CD4-positive, alpha-beta memory T cell (primary cell): ENCODE measurements at regions not wholly inside any gene's neighbourhood (a gene's known extent, or its start where the extent isn't known, plus 50 kb on each side); places are given as distances from the start of the nearest gene placed in this dataset.
A peak's percentile ranks its signal among the peaks of the same experiment; 100 is the strongest.

Source experiments
- CTCF ChIA-PET: fragments of 350-600 bp; sonication (Branson Sonifier 250); formaldehyde crosslinking; loops from one replicate; lab custom pipeline; 2021; ENCODE audit warnings: inconsistent platforms; ENCODE audit not compliant: partially characterized antibody; lab: Charles Lee
- POLR2A ChIA-PET: fragments of 350-600 bp; sonication (Branson Sonifier 250); formaldehyde crosslinking; loops from one replicate; lab custom pipeline; 2021; ENCODE audit not compliant: partially characterized antibody; lab: Charles Lee
- DNase-seq, 5 donors: peaks; one replicate each; pipeline versions ENCODE4 v3.0.0 to v3.0.0-alpha.2; 2020 to 2022; ENCODE audit warnings: mixed read lengths in 1 of 5
- H3K27ac ChIP-seq: one replicate; pipeline ENCODE4 v1.7.0; 2013; ENCODE audit warnings: low read depth, low read length
- H3K27me3 ChIP-seq: 2 replicates; pipeline ENCODE4 v1.7.0; 2013; ENCODE audit warnings: mild to moderate bottlenecking, low read length, moderate library complexity; ENCODE audit not compliant: insufficient read depth
- H3K36me3 ChIP-seq: 2 replicates; pipeline ENCODE4 v1.7.0; 2013; ENCODE audit warnings: mild to moderate bottlenecking, low read length, moderate library complexity; ENCODE audit not compliant: insufficient read depth
- H3K4me1 ChIP-seq: 2 replicates; pipeline ENCODE4 v1.7.0; 2013; ENCODE audit warnings: mild to moderate bottlenecking, low read length, moderate library complexity; ENCODE audit not compliant: insufficient read depth
- H3K4me3 ChIP-seq, 2 donors: one replicate each; pipeline ENCODE4 v1.7.0; 2013; ENCODE audit warnings: low read length in 2 of 2, mild to moderate bottlenecking in 1 of 2
- H3K9me3 ChIP-seq, 2 donors: one replicate each; pipeline ENCODE4 v1.7.0; 2013; ENCODE audit warnings: low read length in 2 of 2, control low read depth in 1 of 2; ENCODE audit not compliant: control insufficient read depth in 1 of 2
- H3K27ac Mint-ChIP-seq, 7 donors: one replicate each; pipeline ENCODE4 v1.8.0; 2020 to 2021; ENCODE audit warnings: mixed read lengths in 7 of 7, mild to moderate bottlenecking in 6 of 7, inconsistent platforms in 3 of 7, moderate library complexity in 3 of 7
- H3K27me3 Mint-ChIP-seq, 2 donors: one replicate each; pipeline ENCODE4 v1.8.0; 2020 to 2021; ENCODE audit warnings: mixed read lengths in 2 of 2
- H3K36me3 Mint-ChIP-seq, 2 donors: one replicate each; pipeline ENCODE4 v1.8.0; 2020 to 2021; ENCODE audit warnings: mixed read lengths in 2 of 2, inconsistent platforms in 1 of 2, mild to moderate bottlenecking in 1 of 2
- H3K4me1 Mint-ChIP-seq, 4 donors: one replicate each; pipeline ENCODE4 v1.8.0; 2020 to 2021; ENCODE audit warnings: mixed read lengths in 4 of 4, mild to moderate bottlenecking in 1 of 4
- H3K4me3 Mint-ChIP-seq, 8 donors: one replicate each; pipeline ENCODE4 v1.8.0; 2020 to 2021; ENCODE audit warnings: mixed read lengths in 8 of 8, mild to moderate bottlenecking in 7 of 8, moderate library complexity in 6 of 8, inconsistent platforms in 3 of 8
- H3K9me3 Mint-ChIP-seq, 8 donors: one replicate each; pipeline ENCODE4 v1.8.0; 2020 to 2021; ENCODE audit warnings: mixed read lengths in 8 of 8, mild to moderate bottlenecking in 5 of 8, inconsistent platforms in 3 of 8, moderate library complexity in 1 of 8
- intact Hi-C: fragments of 100-400 bp; cut with micrococcal nuclease; formaldehyde crosslinking; loops from one replicate; pipeline ENCODE4 v1.15.1; 2023

DNA sequence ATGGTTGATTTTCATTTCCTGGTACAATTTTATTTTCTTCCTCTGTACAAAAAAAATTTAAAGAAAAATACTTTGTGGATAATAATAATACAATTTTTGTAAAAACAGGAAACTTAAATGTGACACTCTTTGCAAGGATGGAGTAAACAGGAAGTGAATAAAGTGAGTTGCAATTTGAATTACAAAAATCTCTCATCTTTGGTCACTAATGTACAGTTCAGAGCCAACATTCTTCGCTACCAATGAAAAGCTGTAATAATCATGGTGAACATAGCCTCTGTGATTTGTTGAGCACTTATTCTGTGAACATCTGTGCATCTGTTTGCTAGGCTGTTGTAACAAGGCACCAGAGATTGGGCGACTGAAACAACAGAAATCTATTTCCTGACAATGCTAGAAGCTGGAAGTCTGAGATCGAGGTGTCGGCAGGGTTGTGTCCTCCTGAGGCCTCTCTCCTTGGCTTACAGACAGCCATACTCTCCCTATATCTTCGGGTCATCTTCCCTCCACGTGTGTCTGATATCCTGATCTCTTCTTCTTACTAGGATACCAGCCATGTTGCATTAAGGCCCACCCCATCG lies 295.3 kb upstream of the KLF6 start:
- Mint-ChIP-seq H3K36me3 (no peaks in the 10 kb centered on the region), H3K4me1 (peaks cover 51 to 73% (median 64%) of the 10 kb centered on the region in 4 donors), H3K27me3 (no peaks in the 10 kb centered on the region), H3K4me3 (peak overlapping the region; percentile 2 to 75 (median 58)), H3K27ac (peak overlapping the region; percentile 83 to 93 (median 91)), H3K9me3 (no peaks in the 10 kb centered on the region)
- peak overlapping the region; percentile 23 for H3K27ac ChIP-seq
- H3K4me1 ChIP-seq, result peaks cover 75% of the 10 kb centered on the region
- H3K36me3 ChIP-seq, result no peaks in the 10 kb centered on the region
- ChIA-PET POLR2A (interaction anchor here (0.5 to 4.6 kb wide), 22 partner anchors 9 to 609 kb away, joined by 3 to 51 read pairs (median 4); partner anchors contain the start of gene KLF6), CTCF (interaction anchor here (1.3 kb wide), 1 partner anchor 20 kb away, joined by 3 read pairs; no protein-coding TSS in a partner anchor)
- H3K9me3 ChIP-seq, result no peaks in the 10 kb centered on the region
- intact Hi-C loops, result loop anchor here (5.0 kb wide), 1 partner anchor 52 kb away; no protein-coding TSS in a partner anchor
- DNase-seq, result peak in 3 of 5 donors; percentile 12 to 24 (median 15)
- no peak overlapping the region for H3K4me3 ChIP-seq
- H3K27me3 ChIP-seq, result no peaks in the 10 kb centered on the region

DNA sequence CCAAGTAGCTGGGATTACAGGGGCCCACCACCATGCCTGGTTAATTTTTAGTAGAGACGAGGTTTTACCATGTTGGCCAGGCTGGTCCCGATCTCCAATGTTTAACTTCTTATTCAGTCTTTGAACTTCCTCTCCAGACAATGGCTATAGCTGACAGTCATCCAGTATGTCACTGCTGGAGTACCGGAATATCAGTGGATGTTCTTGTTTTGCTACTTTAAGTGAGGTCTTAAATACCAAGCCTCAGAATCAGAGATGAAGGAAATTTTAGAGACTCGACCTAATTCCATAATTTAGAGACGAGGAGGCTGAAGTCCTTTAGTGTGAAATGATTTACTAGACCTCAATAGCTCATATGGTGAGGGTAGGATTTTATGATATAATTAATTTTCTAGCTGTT lies 294.8 kb upstream of the KLF6 start:
- no peak overlapping the region for H3K4me3 ChIP-seq

DNA sequence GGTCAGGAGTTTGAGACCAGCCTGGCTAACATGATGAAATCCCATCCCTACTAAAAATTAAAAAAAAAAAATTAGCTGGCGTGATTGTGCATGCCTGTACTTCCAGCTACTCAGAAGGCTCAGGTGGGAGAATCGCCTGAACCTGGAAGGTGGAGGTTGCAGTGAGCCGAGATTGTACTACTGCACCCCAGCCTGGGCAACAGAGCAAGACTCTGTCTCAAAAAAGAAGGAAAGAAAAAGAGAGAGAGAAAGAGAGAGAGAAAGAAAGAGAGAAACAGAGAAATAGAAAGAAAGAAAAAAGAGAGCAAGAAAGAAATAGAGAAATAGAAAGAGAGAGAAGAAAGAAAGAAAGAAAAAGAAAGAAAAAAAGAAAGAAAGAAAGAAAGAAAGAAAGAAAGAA lies 292.8 kb upstream of the KLF6 start:
- Histone ChIP-seq H3K4me1 (peaks cover 88% of the 10 kb centered on the region), H3K4me3 (no peak overlapping the region), H3K36me3 (no peaks in the 10 kb centered on the region), H3K27ac (no peak overlapping the region), H3K9me3 (no peaks in the 10 kb centered on the region), H3K27me3 (no peaks in the 10 kb centered on the region)
- peak overlapping the region in 3 of 8 donors; percentile 25 to 65 (median 60) for H3K4me3 Mint-ChIP-seq
- peaks cover 0 to under 1% of the 10 kb centered on the region in 2 donors for H3K27me3 Mint-ChIP-seq
- peak overlapping the region in 6 of 7 donors; percentile 74 to 90 (median 82) for H3K27ac Mint-ChIP-seq
- H3K4me1 Mint-ChIP-seq, result peaks cover 61 to 87% (median 74%) of the 10 kb centered on the region in 4 donors
- H3K36me3 Mint-ChIP-seq, result no peaks in the 10 kb centered on the region
- no peaks in the 10 kb centered on the region for H3K9me3 Mint-ChIP-seq
- no peak for DNase-seq
- ChIA-PET POLR2A (interaction anchor here (1.0 to 1.7 kb wide), 4 partner anchors 103 to 294 kb away, joined by 3 to 5 read pairs (median 4); partner anchors contain the start of gene KLF6), CTCF (no interaction called here)
- intact Hi-C loops, result no loop called here

More for the DNA sequence above, 294.8 kb upstream of the KLF6 start:
- POLR2A ChIA-PET, result interaction anchor here (0.8 to 4.6 kb wide), 20 partner anchors 8 to 322 kb away, joined by 3 to 51 read pairs (median 4); partner anchors contain the start of gene KLF6
- no peak for DNase-seq
- Histone ChIP-seq H3K27ac (peak overlapping the region; percentile 10), H3K4me1 (peaks cover 80% of the 10 kb centered on the region), H3K36me3 (no peaks in the 10 kb centered on the region), H3K27me3 (no peaks in the 10 kb centered on the region), H3K9me3 (no peaks in the 10 kb centered on the region)
- Mint-ChIP-seq H3K4me1 (peaks cover 56 to 78% (median 69%) of the 10 kb centered on the region in 4 donors), H3K9me3 (no peaks in the 10 kb centered on the region), H3K4me3 (peak overlapping the region in 7 of 8 donors; percentile 6 to 72 (median 58)), H3K36me3 (no peaks in the 10 kb centered on the region), H3K27ac (peak overlapping the region; percentile 83 to 93 (median 91)), H3K27me3 (no peaks in the 10 kb centered on the region)
- CTCF ChIA-PET, result interaction anchor here (1.3 kb wide), 1 partner anchor 20 kb away, joined by 3 read pairs; no protein-coding TSS in a partner anchor
- intact Hi-C loops, result loop anchor here (5.0 kb wide), 1 partner anchor 52 kb away; no protein-coding TSS in a partner anchor

DNA sequence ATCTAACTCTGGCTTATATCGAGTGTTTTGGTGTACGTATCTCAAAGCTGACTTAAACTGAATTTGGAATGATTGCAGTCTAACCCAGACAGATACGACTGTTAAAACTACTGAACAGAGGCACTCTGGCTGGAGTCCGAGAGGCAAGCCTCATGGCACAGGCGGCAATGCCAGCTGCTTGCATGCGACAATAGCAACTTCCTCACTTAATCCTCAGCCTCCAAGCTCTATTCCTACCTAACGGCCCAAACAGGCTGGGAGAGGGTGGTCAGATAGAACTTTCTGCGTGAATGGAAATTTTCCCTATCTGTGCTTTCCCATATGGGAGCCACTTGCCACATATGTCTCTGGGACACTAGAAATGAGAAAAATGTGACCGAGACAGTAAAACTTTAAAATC lies 292.0 kb upstream of the KLF6 start:
- H3K4me1 ChIP-seq, result peaks cover 82% of the 10 kb centered on the region
- POLR2A ChIA-PET, result interaction anchor here (0.6 to 1.7 kb wide), 4 partner anchors 17 to 292 kb away, joined by 3 to 5 read pairs (median 3); partner anchors contain the start of gene KLF6
- intact Hi-C loops, result no loop called here

DNA sequence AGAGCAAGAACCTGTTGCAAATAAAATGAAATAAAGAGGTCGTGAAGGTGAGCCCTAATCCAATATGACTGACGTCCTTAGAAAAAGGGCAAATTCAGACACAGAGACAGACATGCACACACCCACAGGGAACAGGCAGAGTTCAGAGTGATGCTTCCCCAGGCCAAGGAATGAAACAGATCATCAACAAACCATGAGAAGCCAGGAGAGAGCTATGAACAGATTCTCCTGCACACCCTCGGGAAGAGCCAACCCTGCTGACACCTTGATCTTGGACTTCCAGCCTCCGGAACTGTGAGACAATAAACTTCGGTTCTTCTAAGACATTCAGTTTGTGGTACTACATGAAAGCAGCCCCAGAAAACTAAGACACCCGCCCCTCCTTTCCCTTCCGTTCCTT lies 290.4 kb upstream of the KLF6 start:
- H3K27me3 ChIP-seq, result no peaks in the 10 kb centered on the region
- intact Hi-C loops, result no loop called here
- POLR2A ChIA-PET, result interaction anchor here (0.8 to 3.5 kb wide), 14 partner anchors 8 to 292 kb away, joined by 3 to 50 read pairs (median 4); partner anchors contain the start of gene KLF6
- no peaks in the 10 kb centered on the region for H3K36me3 ChIP-seq
- no peaks in the 10 kb centered on the region for H3K36me3 Mint-ChIP-seq
- no peak overlapping the region for H3K27ac ChIP-seq
- no peak overlapping the region for H3K4me3 ChIP-seq
- H3K4me1 Mint-ChIP-seq, result peaks cover 46 to 70% (median 58%) of the 10 kb centered on the region in 4 donors
- peaks cover 68% of the 10 kb centered on the region for H3K4me1 ChIP-seq
- no peaks in the 10 kb centered on the region for H3K9me3 Mint-ChIP-seq
- CTCF ChIA-PET, result interaction anchor here (0.9 to 1.9 kb wide), 4 partner anchors 15 to 264 kb away, joined by 3 to 6 read pairs (median 4); no protein-coding TSS in a partner anchor
- H3K4me3 Mint-ChIP-seq, result peak overlapping the region; percentile 76 to 91 (median 85)
- H3K27me3 Mint-ChIP-seq, result peaks cover 0 to 2% of the 10 kb centered on the region in 2 donors
- H3K27ac Mint-ChIP-seq, result peak overlapping the region; percentile 87 to 97 (median 93)
- no peaks in the 10 kb centered on the region for H3K9me3 ChIP-seq
- DNase-seq, result no peak

More for the DNA sequence above, 292.0 kb upstream of the KLF6 start:
- Mint-ChIP-seq H3K4me3 (peak overlapping the region in 6 of 8 donors; percentile 26 to 60 (median 44)), H3K4me1 (peaks cover 57 to 84% (median 71%) of the 10 kb centered on the region in 4 donors), H3K9me3 (no peaks in the 10 kb centered on the region), H3K27me3 (peaks cover 0 to 2% of the 10 kb centered on the region in 2 donors), H3K36me3 (no peaks in the 10 kb centered on the region), H3K27ac (peak overlapping the region in 6 of 7 donors; percentile 78 to 91 (median 86))
- Histone ChIP-seq H3K36me3 (no peaks in the 10 kb centered on the region), H3K9me3 (no peaks in the 10 kb centered on the region), H3K4me3 (no peak overlapping the region), H3K27me3 (no peaks in the 10 kb centered on the region), H3K27ac (no peak overlapping the region)
- CTCF ChIA-PET, result no interaction called here
- no peak for DNase-seq

DNA sequence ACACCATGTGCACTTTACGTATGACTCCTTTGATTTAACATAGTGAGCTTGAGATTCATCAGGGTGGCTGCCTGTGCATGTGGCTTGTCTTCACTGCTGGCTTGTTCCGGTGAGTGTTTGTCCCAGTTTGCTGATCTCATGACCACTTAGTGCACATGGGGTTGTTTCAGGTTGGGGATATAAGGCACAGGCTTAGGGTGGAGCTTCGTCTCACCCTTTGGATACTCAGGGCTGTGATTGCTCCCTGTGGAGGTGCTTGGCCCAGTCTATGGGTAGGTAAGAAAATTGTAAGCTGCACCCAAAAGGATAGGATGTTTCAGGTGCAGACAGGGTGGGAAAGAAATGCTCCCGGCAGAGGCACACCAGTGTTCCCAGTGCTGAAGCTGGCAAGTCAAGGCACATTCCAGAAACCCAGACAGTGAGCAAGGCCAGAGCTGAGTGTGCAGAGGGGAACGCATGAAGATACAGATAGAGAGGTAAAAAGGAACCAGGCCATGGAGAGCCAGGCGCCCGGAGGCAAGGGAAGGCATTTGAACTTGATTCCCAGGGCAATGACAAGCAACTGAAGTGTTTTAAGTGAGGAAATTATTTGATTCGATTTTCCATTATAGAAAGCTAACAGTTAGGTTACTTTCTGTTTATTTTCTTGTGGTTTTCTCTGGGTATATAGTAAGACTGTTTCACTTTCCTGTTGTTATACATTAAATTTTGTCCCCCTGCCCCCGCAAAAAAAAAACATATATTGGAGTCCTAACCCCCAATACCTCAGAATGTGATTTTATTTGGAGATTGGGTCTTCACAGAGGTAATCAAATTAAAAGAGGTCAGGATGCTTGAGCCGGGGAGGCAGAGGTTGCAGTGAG lies 289.8 kb upstream of the KLF6 start:
- Histone ChIP-seq H3K36me3 (no peaks in the 10 kb centered on the region), H3K27me3 (no peaks in the 10 kb centered on the region), H3K9me3 (no peaks in the 10 kb centered on the region), H3K4me3 (peak overlapping the region in 1 of 2 donors; percentile 9), H3K4me1 (peaks cover 63% of the 10 kb centered on the region), H3K27ac (peak overlapping the region; percentile 23)
- Mint-ChIP-seq H3K4me1 (peaks cover 41 to 63% (median 52%) of the 10 kb centered on the region in 4 donors), H3K27me3 (peaks cover 0 to 2% of the 10 kb centered on the region in 2 donors), H3K9me3 (no peaks in the 10 kb centered on the region), H3K27ac (peak overlapping the region; percentile 87 to 97 (median 93)), H3K36me3 (no peaks in the 10 kb centered on the region), H3K4me3 (peak overlapping the region; percentile 76 to 91 (median 85))
- intact Hi-C loops, result loop anchor here (1.0 kb wide), 1 partner anchor 102 kb away; no protein-coding TSS in a partner anchor
- DNase-seq, result peak; percentile 24 to 49 (median 29)
- CTCF ChIA-PET, result interaction anchor here (0.9 to 1.9 kb wide), 5 partner anchors 15 to 263 kb away, joined by 3 to 6 read pairs (median 3); no protein-coding TSS in a partner anchor
- POLR2A ChIA-PET, result interaction anchor here (0.8 to 3.5 kb wide), 23 partner anchors 8 to 300 kb away, joined by 3 to 50 read pairs (median 4); partner anchors contain the start of gene KLF6
